ENCODE measurements at regions not wholly inside any gene's neighbourhood (a gene's known extent, or its start where the extent isn't known, plus 50 kb on each side); places are given as distances from the start of the nearest gene placed in this dataset.

DNA sequence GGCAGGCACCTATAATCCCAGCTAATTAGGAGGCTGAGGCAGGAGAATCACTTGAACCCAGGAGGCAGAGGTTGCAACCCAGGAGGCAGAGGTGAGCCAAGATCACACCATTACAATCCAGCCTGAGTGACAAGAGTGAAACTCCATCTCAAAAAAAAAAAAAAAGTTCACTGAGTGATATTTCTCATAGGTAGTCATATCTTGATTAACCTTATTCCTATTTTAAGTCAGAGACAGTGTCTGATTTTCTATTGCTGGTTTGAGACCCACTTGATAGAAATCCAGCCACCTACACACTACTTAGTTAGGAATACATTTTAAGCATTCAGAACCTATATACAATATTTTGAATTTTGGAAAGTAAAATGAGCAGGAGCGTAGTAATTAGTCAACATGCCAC is 357.4 kb upstream of the ADGRL2 start:
- H3K9me3 ChIP-seq = no peaks in the 10 kb centered on the region
- no peaks in the 10 kb centered on the region for H3K27me3 ChIP-seq
- H3K27ac ChIP-seq = no peak overlapping the region
- H3K4me3 ChIP-seq = no peak overlapping the region
- peaks cover 0 to 18% of the 10 kb centered on the region in 2 donors for H3K4me1 ChIP-seq
- no peak for TF ChIP-seq CTCF (IDR thresholded peaks at IDR 0.05)
- DNase-seq (ENCODE audit: low spot score) = no peak
- no peaks in the 10 kb centered on the region for H3K36me3 ChIP-seq

- no peaks in the 10 kb centered on the region for H3K9me3 ChIP-seq
- no peak overlapping the region for H3K4me3 ChIP-seq
- peaks cover 0 to 11% of the 10 kb centered on the region in 2 donors for H3K4me1 ChIP-seq
- no peaks in the 10 kb centered on the region for H3K36me3 ChIP-seq
- H3K27me3 ChIP-seq = no peaks in the 10 kb centered on the region
- TF ChIP-seq CTCF (IDR thresholded peaks at IDR 0.05) = no peak
- no peak overlapping the region for H3K27ac ChIP-seq
- no peak for DNase-seq (ENCODE audit: low spot score)
These were observed 361.5 kb upstream of the ADGRL2 start for GRCh38 chr1:81439046-81439823.

- no peak for DNase-seq (ENCODE audit: low spot score)
- no peak for TF ChIP-seq CTCF (IDR thresholded peaks at IDR 0.05)
- H3K9me3 ChIP-seq = no peaks in the 10 kb centered on the region
- peak overlapping the region in 1 of 2 donors; percentile 63 for H3K27ac ChIP-seq
- H3K4me1 ChIP-seq = peaks cover 0 to 19% of the 10 kb centered on the region in 2 donors
- H3K4me3 ChIP-seq = no peak overlapping the region
- H3K27me3 ChIP-seq = no peaks in the 10 kb centered on the region
- H3K36me3 ChIP-seq = no peaks in the 10 kb centered on the region
These were observed 363.1 kb upstream of the ADGRL2 start for GRCh38 chr1:81437649-81438048.

DNA sequence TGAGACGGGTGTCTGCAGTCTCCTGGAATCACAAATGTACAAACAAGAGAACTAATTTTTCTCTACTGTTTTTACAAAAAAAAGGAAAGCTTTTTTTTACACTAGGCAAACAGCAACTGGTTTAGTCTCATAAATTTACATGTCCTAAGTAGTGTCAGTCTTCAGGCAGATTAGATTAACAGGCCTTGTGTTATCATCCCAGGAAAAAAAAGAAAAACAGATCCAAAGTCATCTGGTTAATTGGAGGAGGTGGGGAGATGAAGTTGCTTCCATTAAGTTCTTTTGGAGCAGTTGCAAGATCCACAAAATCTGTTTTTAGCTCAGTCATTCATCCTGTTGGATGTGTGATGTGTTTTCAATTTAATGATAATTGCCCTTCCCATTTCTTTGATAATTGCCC is 363.5 kb upstream of the ADGRL2 start:
- Histone ChIP-seq H3K27me3 (no peaks in the 10 kb centered on the region), H3K27ac (peak overlapping the region in 1 of 2 donors; percentile 63), H3K36me3 (no peaks in the 10 kb centered on the region), H3K4me3 (no peak overlapping the region), H3K4me1 (peaks cover 0 to 23% of the 10 kb centered on the region in 2 donors), H3K9me3 (no peaks in the 10 kb centered on the region)
- DNase-seq (ENCODE audit: low spot score) = no peak
- TF ChIP-seq CTCF (IDR thresholded peaks at IDR 0.05) = no peak

GRCh38 chr1:81435175-81435574 is 365.6 kb upstream of the ADGRL2 start:
- no peaks in the 10 kb centered on the region for H3K27me3 ChIP-seq
- H3K4me1 ChIP-seq = peaks cover 0 to 30% of the 10 kb centered on the region in 2 donors
- no peaks in the 10 kb centered on the region for H3K9me3 ChIP-seq
- TF ChIP-seq CTCF (IDR thresholded peaks at IDR 0.05) = no peak
- no peak overlapping the region for H3K4me3 ChIP-seq
- no peak for DNase-seq (ENCODE audit: low spot score)
- no peaks in the 10 kb centered on the region for H3K36me3 ChIP-seq
- H3K27ac ChIP-seq = no peak overlapping the region

DNA sequence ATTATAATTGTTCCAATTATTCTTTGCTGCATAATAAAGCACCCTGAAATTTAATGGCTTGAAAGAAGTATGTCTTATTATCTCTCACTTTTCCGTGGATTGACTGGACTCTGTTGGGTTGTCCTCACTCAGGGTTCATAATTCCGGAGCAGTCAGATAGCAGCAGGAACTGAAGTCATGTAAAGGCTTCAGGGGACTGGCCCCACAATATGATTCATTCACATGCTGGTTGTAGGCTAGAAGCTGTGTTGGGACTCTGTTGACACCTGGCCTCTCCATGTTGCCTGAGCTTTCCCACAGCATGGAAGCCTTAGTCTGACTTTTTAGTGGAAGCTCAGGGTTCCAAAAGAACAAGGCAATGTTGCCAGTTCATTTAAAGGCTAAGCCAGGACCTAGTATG is 367.1 kb upstream of the ADGRL2 start:
- no peak for DNase-seq (ENCODE audit: low spot score)
- Histone ChIP-seq H3K27ac (peak overlapping the region; percentile 19 to 28), H3K36me3 (no peaks in the 10 kb centered on the region), H3K4me1 (peaks cover 0 to 30% of the 10 kb centered on the region in 2 donors), H3K9me3 (no peaks in the 10 kb centered on the region), H3K27me3 (no peaks in the 10 kb centered on the region), H3K4me3 (no peak overlapping the region)
- TF ChIP-seq CTCF (IDR thresholded peaks at IDR 0.05) = no peak

Measured in right atrium auricular region (tissue), 2 donors.